Peyer's patch (tissue), 4 donors: ENCODE measurements at regions not wholly inside any gene's neighbourhood (a gene's known extent, or its start where the extent isn't known, plus 50 kb on each side); places are given as distances from the start of the nearest gene placed in this dataset.
"Not testable (repeated sequence)": the region's sequence is repeated elsewhere in the genome, so short reads cannot be mapped to it uniquely, and the experiment has no call there.

Experiments used
- DNase-seq, 3 donors: peaks; one replicate each; pipeline ENCODE4 v3.0.0-alpha.2; 2017 to 2019
- H3K27ac ChIP-seq, 4 donors: fragments of 200-600 bp; sonication (generic); one replicate each; pipeline ENCODE4 v1.5.1; 2016 to 2019
- H3K27me3 ChIP-seq, 2 donors: fragments of 200-600 bp; sonication (generic); one replicate each; pipeline ENCODE4 v1.5.1; 2019
- H3K36me3 ChIP-seq, 3 donors: fragments of 200-600 bp; sonication (generic); one replicate each; pipeline ENCODE4 v1.5.1; 2016 to 2019
- H3K4me1 ChIP-seq, 4 donors: fragments of 200-600 bp; sonication (generic); one replicate each; pipeline ENCODE4 v1.5.1; 2016 to 2019
- H3K4me3 ChIP-seq, 4 donors: fragments of 200-600 bp; sonication (generic); 1 replicate in 3 of 4; 2 replicates in 1 of 4; pipeline ENCODE4 v1.5.1; 2016 to 2019; ENCODE audit warnings: mild to moderate bottlenecking in 1 of 4
- H3K9me3 ChIP-seq, 4 donors: fragments of 200-600 bp; sonication (generic); one replicate each; pipeline ENCODE4 v1.5.1; 2016 to 2019; ENCODE audit warnings: mild to moderate bottlenecking in 1 of 4
- POLR2A ChIP-seq, 2 donors: fragments of 450-650 bp; IDR thresholded peaks; one replicate each; pipeline ENCODE4 v1.5.1; 2017; ENCODE audit warnings: antibody characterized with exemption in 2 of 2, mild to moderate bottlenecking in 2 of 2, moderate library complexity in 2 of 2
- TF ChIP-seq, protein P1 (sequence below), 6 experiments: fragments of 450-650 bp in 4 of 6; fragments of 200-600 bp in 2 of 6; sonication (generic) in 1 of 6; IDR thresholded peaks; one replicate each; pipeline ENCODE4 v1.5.1; 2017 to 2019; ENCODE audit warnings: antibody characterized with exemption in 6 of 6, mild to moderate bottlenecking in 3 of 6, moderate library complexity in 1 of 6

DNA sequence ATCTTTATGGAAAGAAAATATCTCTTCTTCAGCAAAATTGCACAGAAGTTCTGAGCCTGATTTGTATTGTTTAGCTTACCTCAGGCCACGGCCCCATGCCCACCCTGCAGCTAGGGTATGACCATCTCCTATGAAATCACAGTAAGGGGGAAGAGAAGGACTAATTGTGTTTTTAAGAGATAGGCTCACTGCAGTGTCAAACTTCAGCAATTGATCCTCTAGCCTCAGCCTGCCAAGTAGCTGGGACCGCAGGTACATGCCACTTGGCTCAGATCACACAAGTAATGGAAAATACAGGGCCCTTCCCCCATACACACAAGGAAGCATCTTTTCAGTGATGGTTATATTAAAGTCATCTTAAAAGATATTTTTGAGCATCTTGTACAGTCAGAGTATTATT lies 60.0 kb downstream of the DMAC1 start:
- no peak overlapping the region for H3K4me3 ChIP-seq
- no peak for DNase-seq
- H3K9me3 ChIP-seq, result no peaks in the 10 kb centered on the region
- TF ChIP-seq, protein P1, sequence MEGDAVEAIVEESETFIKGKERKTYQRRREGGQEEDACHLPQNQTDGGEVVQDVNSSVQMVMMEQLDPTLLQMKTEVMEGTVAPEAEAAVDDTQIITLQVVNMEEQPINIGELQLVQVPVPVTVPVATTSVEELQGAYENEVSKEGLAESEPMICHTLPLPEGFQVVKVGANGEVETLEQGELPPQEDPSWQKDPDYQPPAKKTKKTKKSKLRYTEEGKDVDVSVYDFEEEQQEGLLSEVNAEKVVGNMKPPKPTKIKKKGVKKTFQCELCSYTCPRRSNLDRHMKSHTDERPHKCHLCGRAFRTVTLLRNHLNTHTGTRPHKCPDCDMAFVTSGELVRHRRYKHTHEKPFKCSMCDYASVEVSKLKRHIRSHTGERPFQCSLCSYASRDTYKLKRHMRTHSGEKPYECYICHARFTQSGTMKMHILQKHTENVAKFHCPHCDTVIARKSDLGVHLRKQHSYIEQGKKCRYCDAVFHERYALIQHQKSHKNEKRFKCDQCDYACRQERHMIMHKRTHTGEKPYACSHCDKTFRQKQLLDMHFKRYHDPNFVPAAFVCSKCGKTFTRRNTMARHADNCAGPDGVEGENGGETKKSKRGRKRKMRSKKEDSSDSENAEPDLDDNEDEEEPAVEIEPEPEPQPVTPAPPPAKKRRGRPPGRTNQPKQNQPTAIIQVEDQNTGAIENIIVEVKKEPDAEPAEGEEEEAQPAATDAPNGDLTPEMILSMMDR (IDR thresholded peaks at IDR 0.05), result no peak
- no peak for TF ChIP-seq POLR2A (IDR thresholded peaks at IDR 0.05)
- no peaks in the 10 kb centered on the region for H3K36me3 ChIP-seq
- no peak overlapping the region for H3K27ac ChIP-seq
- no peaks in the 10 kb centered on the region for H3K4me1 ChIP-seq
- no peaks in the 10 kb centered on the region for H3K27me3 ChIP-seq

DNA sequence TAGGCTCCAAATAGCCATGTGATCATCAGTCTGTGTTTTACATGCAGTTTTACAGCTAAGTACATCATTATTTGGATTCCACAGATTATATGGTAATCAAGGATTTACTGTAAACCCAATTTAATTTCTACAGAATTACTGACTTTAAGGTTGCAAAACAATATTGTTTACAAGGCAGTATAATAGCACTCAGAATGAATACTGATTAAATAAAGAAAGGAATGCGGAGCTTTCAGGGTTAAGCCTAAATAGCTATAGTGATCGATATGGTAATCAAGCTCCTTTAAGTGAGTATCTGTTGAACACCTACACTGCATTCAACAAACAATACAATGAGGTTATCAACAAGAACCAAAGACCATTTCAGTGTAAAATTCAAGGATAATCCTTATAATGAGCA lies 64.3 kb downstream of the DMAC1 start:
- Histone ChIP-seq H3K4me1 (no peaks in the 10 kb centered on the region), H3K27ac (no peak overlapping the region), H3K27me3 (no peaks in the 10 kb centered on the region), H3K36me3 (no peaks in the 10 kb centered on the region), H3K4me3 (no peak overlapping the region), H3K9me3 (no peaks in the 10 kb centered on the region)
- no peak for DNase-seq
- no peak for TF ChIP-seq POLR2A (IDR thresholded peaks at IDR 0.05)
- TF ChIP-seq, protein P1 (IDR thresholded peaks at IDR 0.05), result no peak

DNA sequence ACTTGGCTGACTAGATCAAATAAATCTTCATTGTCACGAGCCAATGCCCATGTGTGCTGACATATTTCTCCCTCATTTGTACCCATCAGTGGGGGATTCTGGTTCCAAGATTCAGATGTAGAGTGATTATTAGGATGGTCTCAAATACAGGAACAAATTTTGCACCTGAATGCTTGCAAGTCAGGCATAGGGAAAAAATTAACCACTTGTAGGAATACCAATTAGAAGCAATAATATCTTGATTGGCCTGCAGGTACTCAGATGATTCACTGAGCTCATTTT lies 69.5 kb downstream of the DMAC1 start:
- Histone ChIP-seq H3K36me3 (no peaks in the 10 kb centered on the region), H3K4me3 (no peak overlapping the region), H3K27ac (no peak overlapping the region), H3K9me3 (no peaks in the 10 kb centered on the region), H3K4me1 (no peaks in the 10 kb centered on the region), H3K27me3 (no peaks in the 10 kb centered on the region)
- no peak for TF ChIP-seq POLR2A (IDR thresholded peaks at IDR 0.05)
- TF ChIP-seq, protein P1 (IDR thresholded peaks at IDR 0.05), result no peak
- no peak for DNase-seq

DNA sequence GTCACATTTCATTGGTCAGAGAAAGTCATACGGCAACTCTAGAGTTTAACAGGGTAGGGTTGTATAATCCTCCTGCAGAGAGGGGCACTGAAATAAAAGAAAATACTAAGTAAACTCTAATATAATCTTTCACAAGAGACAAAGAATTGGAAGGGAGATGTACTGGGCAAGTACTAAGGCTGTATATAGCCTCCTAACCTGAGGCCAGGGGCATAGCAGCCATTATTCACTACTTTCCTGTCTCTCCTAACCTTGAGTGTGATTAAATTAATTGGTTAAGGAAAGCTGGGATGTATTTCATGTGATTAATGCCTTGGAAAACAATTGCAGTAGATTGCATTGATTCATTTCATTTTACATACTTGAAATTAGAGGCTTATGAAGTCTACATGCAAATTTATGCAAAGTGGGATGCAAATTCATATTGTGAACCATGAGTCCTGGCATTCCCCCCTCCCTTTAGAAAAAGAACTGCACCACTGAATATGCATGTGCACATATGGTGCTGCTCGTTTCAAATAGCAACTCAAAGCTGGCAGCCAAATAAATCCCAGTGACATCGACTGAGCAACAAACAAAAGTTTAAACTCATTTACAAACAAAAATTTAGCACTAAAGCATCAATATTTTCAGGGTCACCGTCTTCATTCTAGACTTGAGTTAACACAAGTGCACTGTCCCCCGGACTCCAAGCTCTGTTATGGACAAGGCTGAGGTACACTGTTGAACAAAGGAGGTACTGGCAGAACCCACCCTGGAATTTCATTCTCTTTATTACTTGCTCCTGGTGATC lies 70.0 kb downstream of the DMAC1 start:
- no peak for TF ChIP-seq POLR2A (IDR thresholded peaks at IDR 0.05)
- TF ChIP-seq, protein P1 (IDR thresholded peaks at IDR 0.05), result no peak
- no peaks in the 10 kb centered on the region for H3K36me3 ChIP-seq
- H3K27me3 ChIP-seq, result no peaks in the 10 kb centered on the region
- H3K4me1 ChIP-seq, result no peaks in the 10 kb centered on the region
- H3K27ac ChIP-seq, result no peak overlapping the region
- DNase-seq, result no peak
- no peak overlapping the region for H3K4me3 ChIP-seq
- H3K9me3 ChIP-seq, result no peaks in the 10 kb centered on the region

DNA sequence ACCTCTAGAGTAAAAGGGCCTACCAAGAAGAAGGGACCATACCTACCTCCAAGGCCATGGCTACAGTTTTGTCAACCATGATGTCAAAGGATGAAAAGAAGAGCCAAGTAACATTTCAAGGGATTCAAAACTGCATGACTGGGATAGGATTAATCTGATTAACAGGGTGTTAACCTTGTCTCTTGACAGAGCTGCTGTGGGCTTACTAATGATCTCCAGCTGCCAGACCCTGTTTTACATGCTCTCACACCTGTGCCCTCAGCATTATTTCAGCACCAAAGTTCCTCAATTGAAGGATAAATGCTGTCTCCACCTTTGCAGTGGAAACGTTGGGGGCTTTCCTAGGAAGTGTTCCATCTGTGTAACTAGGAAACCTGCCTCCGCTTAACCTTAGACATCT lies 78.3 kb downstream of the DMAC1 start:
- DNase-seq, result no peak
- no peak for TF ChIP-seq POLR2A (IDR thresholded peaks at IDR 0.05)
- TF ChIP-seq, protein P1 (IDR thresholded peaks at IDR 0.05), result no peak
- H3K36me3 ChIP-seq, result no peaks in the 10 kb centered on the region
- H3K27me3 ChIP-seq, result no peaks in the 10 kb centered on the region
- H3K4me1 ChIP-seq, result no peaks in the 10 kb centered on the region
- no peaks in the 10 kb centered on the region for H3K9me3 ChIP-seq
- H3K4me3 ChIP-seq, result no peak overlapping the region
- H3K27ac ChIP-seq, result no peak overlapping the region

DNA sequence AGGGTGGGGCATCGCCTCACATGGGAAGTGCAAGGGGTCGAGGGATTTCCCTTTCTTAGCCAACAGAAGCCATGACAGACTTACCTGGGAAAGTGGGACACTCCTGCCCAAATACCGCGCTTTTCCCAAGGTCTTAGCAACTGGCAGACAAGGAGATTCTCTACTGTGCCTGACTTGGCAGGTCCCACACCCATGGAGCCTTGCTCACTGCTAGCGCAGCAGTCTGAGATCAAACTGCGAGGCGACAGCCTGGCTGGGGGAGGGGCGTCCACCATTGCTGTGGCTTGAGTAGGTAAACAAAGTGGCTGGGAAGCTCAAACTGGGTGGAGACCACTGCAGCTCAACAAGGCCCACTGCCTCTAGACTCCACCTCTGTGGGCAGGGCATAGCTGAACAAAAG lies 86.5 kb downstream of the DMAC1 start:
- not testable (repeated sequence) for H3K27ac ChIP-seq, H3K4me3 ChIP-seq, H3K36me3 ChIP-seq, H3K9me3 ChIP-seq, H3K4me1 ChIP-seq, DNase-seq, H3K27me3 ChIP-seq
